ENCODE measurements at regions not wholly inside any gene's neighbourhood (a gene's known extent, or its start where the extent isn't known, plus 50 kb on each side); places are given as distances from the start of the nearest gene placed in this dataset.

- TF ChIP-seq, protein P1, sequence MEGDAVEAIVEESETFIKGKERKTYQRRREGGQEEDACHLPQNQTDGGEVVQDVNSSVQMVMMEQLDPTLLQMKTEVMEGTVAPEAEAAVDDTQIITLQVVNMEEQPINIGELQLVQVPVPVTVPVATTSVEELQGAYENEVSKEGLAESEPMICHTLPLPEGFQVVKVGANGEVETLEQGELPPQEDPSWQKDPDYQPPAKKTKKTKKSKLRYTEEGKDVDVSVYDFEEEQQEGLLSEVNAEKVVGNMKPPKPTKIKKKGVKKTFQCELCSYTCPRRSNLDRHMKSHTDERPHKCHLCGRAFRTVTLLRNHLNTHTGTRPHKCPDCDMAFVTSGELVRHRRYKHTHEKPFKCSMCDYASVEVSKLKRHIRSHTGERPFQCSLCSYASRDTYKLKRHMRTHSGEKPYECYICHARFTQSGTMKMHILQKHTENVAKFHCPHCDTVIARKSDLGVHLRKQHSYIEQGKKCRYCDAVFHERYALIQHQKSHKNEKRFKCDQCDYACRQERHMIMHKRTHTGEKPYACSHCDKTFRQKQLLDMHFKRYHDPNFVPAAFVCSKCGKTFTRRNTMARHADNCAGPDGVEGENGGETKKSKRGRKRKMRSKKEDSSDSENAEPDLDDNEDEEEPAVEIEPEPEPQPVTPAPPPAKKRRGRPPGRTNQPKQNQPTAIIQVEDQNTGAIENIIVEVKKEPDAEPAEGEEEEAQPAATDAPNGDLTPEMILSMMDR (conservative IDR thresholded peaks at IDR 0.05; ENCODE audit: low read length) = no peak
- no peak for TF ChIP-seq EZH2phosphoT487 (IDR thresholded peaks at IDR 0.05; ENCODE audit: borderline replicate concordance, low read depth, low read length)
Measured at GRCh38 chr2:193847130-193847529, 1652.4 kb upstream of the TMEFF2 start.
